ENCODE measurements at regions not wholly inside any gene's neighbourhood (a gene's known extent, or its start where the extent isn't known, plus 50 kb on each side); places are given as distances from the start of the nearest gene placed in this dataset.

DNA sequence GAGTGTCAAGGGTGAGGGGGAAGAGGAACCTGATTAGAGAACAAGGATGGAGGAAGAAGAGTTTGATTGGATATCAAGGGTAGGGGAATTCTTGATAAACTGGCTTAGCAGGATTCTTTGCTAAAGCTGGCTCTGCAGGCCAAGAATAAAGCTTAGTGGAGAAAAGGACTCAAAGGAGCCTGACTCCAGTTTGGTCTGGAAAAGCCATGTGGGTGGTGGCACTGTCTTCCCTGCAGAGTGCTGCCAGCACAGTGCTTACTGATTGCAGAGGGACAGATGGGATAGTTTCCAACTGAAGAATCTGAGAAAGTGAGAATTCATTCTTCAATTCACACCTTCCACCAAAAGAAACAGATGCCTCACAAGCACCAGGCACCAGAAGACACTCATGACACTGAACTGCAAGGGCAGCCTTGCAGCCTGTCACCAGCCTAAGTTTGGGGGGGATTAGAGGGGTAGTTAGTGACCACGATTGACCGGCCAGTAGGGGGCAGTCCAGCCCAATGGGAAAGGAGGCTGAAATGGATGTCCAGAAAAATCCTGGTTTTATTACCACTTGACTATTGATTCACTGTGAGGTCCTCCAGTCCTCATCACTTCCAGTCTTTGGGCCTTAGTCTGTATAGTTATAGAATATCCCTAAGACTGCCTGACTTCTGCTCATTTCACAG, 334.5 kb downstream of the SMAD2 start:
- DNase-seq (ENCODE audit: low read depth) = no peak

DNA sequence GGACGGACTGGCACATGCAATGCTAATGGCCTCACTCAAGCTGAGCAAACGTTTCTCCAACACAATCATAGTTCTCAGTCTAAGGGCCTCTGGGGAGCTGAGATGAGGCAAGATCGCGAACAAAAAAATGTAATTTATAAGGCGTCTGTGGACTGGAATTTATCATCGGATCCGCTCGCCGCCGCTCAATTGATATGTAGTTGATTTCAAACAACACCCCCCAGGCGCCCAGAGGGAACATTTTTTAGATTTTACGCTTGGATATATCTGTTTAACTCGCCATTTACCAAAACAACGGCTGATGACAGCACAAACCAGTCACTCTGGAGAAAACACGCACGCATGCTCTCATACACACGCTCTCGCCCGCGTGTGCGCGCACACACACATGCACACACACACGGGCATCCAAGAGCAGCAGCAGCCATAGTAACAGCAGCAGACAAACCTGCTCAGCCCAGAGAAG, 335.8 kb downstream of the SMAD2 start:
- no peak for DNase-seq (ENCODE audit: low read depth)

DNA sequence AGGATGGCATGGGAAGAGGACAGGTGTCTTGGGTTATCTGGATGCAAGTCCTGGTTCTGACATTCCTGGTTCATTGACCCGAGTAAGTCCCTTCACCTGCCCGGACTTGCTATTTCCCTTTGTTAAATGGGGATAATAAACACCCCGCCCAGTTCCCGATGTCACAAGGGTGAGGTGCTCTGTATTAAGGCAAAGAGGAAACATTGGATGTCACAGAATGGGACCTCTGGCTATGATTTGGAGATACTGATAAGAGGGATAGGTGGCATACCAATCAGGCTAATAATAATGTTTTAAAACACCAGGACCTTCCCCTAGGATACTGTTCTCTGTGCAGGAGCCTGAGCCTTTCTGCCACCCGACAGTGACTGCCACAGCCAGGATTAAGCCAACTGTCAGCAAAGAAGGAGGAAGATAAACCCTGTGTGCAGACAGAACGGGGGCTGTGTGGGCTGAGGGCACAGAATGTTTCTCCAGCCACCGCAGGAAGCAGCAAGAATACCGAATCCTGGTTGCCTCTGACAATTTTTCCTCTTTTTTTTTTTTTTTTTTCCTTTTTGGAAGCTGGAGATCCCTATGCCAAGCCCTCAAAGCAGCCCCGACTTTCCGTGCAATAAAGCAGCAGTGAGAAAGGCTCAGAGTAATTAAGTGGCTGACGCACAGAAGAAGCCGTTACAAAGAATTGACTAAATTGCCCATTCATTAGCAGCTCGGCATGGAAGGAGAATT, 336.6 kb downstream of the SMAD2 start:
- DNase-seq (ENCODE audit: low read depth) = no peak

DNA sequence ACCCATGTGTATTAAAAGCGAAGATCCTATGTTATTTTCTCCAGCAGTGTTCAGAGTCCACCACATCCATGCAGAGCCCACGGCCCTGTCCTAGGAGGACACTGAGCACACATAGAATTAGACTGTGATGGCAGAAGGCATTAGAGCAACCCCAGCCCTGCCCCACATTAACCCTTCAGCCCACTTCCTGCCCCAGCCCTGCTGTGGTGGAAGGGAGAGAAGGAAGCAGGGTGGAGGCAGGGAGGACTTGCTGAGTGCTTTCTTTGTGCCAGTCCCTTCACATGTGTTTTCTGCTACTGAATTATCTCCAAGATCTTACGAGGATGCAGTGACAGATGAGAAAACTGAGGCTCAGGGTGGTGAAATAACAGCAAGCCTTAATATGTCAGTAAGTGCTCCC, 339.0 kb downstream of the SMAD2 start:
- no peak for DNase-seq (ENCODE audit: low read depth)

DNA sequence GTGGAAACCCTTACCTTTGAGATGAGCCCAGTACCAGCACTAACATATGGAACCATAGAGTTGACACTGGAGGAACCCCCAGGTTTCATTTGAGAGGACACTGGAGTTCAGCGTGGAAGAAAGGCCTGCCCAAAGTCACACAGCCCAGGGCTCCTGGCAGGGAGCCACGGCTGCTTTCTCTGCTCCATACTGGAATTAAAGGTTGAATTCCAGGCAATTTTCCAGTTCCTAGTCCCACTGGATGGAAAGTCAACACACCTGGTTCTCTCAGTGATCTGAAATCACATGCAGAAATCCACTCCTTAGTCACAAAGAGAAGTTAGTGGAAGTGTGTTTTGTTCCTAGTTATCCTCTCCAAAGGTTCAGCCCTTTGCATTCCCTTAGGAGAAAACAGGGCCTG, 336.1 kb upstream of the SKOR2 start:
- DNase-seq (ENCODE audit: low read depth) = no peak

DNA sequence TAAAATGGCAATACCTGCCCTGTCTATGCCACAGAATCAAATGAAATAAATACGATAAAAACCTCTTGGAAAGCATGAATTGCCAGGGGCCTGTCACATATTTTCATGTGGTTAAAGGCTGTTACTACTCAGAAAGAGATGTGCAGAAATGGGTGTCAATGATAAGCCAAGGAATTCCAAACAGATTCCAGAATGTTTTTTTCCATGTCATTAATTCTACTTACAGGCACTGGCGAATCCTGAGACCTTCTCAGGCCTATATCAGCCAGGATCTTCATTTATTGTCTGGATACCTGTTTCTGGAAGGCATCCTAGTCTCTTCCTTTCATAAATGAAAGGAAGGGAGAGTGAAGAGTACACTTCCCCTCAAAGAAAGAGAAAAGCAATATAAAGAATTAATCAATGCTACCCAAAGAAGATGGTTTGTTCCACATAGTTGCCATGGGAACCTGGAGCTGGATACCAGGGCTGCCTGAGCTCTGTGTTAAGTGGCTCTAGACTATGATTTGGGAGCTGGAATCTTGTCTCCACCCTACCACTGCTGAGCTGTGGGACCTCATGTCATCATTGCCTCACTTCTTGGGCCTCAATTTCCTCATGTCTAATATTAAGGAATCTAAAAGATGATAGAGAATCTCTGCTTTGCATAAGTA, 335.1 kb upstream of the SKOR2 start:
- no peak for DNase-seq (ENCODE audit: low read depth)

DNA sequence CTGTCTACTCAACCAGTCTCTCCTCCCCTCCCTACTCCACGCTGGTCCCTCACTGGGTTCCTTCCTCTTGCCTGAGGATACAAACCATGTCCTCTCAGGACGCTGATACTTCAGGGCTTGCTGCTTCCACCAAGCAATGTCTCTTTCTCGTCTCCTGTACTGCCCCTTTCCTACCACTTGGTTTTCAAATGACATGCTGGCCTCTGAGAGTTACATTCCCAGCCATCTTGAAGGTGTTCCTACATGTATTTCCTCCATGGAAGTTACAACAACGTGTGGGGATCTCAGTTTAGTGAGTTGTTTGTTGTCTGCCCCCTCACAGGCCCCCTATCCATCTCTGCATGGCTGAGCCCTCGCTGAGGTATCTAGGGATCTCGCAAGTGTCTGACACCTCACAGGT, 334.5 kb upstream of the SKOR2 start:
- no peak for DNase-seq (ENCODE audit: low read depth)

DNA sequence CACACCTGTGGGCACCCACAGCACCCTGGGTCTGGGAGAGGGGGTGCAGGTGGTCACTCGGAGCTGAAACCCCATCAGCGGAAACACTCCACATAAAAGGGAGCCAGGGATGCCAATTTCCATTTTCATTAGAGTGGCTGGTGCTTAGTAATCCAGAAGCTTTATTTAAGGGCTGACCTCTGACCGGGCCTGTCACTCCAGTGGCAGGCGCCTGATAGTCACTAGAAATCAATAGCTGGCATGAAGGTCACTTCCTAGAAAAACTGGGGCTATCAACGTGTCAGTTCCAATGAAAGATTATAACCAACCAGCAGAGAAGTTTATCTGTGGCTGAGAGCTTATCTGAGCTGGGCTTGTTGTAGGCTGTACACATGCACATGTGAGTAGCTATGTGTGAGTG, 333.7 kb upstream of the SKOR2 start:
- no peak for DNase-seq (ENCODE audit: low read depth)

DNA sequence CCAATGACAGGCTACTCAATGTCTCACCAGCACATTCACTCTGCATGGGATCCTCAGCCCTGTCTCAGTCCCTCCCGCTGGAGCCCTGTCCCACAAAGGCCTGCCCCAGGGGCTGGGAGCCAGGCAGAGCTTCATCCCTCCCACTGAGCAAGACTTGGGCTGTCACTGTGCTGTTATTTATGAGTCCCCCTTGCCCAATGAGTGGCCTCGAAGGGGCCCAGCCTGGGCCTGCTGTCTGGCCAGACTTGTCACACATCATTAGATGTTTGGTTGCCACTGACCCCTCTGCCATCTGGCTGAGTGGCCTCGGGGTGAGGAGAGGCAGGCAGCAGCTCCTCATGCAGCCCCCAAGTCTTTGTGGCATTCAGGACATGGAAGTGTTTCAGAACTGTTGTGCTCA, 330.6 kb upstream of the SKOR2 start:
- DNase-seq (ENCODE audit: low read depth) = no peak

DNA sequence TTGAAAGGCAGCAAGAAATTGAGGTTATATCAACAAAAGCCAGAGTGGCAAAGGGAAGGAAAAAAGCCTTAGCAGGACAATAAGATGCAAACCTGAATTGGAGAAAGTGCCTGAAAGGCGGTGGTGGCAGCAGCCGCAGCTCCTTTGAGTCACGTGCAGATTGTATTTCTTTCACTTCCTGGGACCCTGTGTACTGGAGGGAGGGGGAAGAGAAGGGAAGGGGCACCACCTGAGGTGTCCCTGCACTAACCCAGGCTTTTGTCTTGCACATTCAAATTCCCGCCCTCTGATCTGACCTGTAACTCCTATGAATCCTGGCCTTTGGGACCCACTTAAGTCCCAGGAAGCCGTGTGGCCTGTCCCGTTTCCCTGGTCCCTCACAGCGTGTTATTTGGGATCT, 326.1 kb upstream of the SKOR2 start:
- no peak for DNase-seq (ENCODE audit: low read depth)

DNA sequence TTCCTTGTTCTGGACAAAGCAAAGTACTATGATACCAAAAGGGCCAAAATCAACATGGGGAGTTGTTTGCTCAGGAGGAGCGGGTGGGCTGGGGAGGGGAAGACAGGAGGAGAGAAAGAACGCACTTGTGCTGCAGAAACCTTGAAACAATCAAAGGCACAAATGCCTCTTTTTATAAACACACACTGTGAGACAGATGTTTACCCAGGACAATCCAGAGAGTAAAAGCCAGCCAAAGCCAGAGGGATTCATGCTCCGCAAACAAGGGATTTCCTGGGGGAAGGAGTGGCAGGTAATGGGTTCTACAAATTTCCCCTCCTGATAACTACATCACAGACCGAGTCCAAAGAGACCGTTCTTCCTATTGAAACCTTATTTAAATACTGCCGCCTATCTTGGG, 323.5 kb upstream of the SKOR2 start:
- DNase-seq (ENCODE audit: low read depth) = no peak

DNA sequence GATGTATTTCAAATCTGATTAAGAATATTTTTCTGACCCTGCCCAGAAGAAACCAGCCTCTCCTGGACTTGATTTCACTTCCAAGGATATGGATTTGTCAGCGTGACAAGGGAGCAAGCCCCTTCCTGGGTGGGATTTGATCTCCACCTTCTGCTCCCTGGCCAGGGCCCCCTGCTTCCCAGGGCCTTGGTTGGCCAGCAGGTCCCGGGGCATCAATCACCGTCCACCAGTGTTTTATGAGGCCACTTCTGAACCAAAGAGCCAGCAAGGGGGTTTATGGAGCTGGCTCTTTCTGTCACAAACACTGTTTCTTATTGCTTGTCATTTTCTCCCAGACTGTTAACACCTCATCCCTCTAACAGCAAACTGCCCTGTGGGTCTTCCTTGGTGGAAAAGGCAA, 320.5 kb upstream of the SKOR2 start:
- DNase-seq (ENCODE audit: low read depth) = no peak

DNA sequence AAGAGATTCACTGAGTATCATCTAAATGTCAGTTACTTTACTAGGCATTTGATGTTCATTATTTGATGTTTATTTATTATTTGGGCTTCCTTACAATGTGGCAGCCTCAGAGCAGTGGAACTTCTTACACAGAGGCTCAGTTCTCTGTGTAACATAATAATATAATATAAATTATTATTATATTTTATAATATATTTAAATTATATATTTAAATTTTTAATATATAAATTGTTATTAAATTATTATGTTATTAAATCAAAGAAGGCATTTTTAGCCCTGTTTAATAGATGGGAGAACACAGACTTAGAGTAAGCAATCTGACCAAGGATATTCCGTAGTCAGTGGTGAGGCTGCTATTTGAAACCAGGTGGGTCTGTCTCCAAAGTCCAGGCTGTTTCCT, 315.3 kb upstream of the SKOR2 start:
- DNase-seq (ENCODE audit: low read depth) = no peak

DNA sequence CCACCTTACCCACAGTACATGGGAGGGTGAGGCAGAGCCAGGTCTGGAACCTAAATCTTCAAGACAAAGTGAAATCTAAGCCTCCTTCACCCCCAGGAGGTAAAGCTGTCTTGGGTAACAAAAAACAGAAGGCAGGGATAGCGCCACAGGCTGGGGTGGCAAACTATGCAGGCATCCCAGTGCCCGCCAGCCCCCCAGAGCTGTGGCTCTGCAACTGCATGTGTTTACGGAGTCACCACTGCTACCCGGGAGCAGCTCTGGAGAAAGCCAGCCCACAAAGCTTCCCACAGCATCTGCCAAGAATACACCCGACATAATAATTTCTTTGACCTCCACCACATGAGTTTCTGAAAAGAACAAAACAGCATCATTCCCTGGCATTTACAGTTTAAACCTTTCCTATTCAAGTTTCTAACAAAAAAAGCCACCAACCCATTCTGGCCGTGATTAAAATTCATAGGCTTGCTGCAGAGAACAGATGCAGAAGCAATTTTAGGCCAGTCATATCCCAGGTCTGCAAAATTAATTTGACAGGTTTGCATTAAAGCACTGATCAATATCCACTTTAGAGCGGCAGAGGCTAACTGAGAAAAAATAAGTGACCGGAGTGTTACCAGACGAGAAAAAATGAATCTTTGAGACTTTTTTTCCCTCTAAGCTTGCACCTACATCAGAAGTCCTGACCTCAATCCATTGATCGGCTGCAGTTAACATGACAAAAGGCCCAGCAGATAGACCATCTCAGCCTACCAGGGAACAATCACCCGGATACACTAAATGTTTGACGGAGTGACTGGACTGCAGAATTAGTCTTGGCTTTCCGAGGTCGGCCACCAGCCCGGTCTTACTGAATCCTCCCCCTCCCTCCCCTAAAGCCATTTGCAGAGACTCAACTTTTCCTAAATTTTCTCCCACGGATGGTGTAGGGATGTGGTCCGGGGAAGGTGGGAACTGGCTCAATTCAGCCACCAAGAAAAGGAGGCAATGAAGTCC, 309.6 kb upstream of the SKOR2 start:
- no peak for DNase-seq (ENCODE audit: low read depth)

DNA sequence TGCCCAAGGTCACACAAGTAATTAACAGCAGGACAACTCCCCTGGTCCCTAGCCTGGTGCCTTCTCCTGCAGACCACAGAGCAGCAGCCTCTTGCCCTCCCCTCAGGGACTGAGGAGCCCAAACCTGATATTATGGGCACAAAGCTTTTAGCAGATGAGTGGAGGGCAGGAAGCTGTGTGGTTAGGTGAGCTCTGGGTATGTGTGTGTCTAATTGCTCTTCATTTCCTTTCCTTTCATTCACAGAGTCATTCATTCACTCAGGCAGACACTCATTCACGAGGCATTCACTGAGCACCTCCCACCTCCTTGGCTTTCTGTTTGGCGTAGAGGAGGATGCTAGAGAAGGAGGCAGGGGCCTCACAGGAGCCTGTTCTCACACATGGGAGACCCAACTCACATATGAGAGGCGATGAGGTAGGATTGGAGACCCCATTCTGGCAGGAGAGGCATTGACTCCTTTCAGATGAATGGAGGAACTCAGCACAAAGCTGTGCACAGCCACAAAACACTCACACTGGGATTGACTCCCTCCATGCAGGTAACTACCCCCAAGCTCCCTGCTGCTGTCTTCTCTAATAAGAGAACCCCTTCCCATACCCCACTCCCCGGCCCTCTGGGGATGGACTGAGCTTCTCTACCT, 306.8 kb upstream of the SKOR2 start:
- DNase-seq (ENCODE audit: low read depth) = no peak

DNA sequence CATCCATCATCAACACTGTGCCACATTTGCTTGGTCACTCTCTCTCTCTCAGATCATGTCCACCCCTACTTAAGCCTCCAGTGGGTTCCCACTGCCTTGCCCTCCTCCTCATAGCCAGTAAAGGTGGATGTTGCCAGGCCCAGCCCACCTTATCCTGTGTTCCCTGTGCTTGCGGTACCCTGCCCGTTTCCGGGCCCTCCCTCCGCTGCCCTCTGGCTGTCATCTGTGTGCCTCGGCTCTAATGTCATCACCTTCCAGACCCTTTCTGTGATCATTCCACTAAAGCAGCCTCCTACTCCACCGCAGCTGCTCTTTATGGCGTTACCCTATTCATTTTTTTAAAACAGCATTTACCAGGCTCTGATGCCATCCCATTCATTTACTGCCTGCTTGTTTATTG, 305.7 kb upstream of the SKOR2 start:
- DNase-seq (ENCODE audit: low read depth) = no peak

DNA sequence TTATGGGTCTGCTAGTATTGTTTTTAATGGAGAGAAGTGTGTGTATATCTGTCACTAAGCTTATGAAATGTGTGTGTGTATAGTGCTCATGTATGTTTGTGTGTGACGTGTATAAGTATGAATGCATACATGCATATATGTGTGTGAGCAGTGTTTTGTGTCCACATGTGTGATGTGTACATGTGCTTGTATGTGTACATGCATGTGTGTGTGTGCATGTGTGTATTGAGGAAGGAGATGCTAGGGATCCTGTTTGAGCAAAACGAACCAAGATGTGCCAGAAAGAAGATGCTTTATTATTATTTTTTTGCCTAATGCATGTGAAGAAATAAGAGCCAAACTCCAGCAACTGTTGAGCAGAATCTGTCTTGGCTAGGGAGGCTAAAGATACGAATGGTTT, 301.3 kb upstream of the SKOR2 start:
- DNase-seq (ENCODE audit: low read depth) = no peak

DNA sequence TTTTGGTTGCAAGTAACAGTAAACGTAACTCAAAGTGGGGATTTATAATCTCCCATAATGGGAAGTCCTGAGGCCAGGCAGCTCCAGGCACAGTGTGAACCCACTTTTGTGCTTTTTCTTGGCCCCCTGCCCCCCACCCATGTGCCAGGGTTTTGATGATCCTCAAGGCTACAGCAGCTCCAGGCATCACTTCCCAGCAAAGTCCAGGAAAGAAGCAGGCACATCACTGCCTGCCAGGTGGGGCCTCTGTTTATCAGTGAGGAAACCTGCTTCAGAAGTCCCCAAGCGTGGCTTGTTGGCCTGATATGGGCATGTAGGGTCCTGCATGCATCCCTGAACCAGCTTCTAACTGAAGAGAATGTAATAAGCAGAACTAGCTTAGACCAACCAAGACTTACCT, 299.2 kb upstream of the SKOR2 start:
- DNase-seq (ENCODE audit: low read depth) = no peak

DNA sequence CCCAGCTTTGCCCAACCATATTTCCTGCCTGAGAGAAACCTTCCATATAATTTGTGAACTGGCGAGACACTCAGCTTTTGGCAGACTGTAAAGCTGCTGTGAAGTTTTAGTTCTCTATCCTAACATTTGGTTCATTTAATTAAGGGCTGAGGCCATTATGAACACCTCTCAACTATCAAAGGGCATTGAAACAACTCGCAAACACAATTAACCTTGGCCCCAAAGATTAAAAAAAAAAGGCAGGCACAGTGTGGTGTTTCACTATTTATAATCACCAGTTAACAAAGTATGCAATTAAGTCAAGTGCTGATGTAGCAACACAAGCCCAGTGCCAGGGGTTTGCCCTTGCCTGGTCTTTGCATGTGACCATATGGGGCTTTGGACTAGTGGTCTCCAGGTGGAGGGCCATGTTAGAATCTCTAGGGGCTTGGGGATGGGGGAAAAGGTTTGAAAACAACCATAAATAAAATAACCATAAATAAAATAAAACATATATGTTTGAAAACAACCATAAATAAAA, 297.6 kb upstream of the SKOR2 start:
- no peak for DNase-seq (ENCODE audit: low read depth)

DNA sequence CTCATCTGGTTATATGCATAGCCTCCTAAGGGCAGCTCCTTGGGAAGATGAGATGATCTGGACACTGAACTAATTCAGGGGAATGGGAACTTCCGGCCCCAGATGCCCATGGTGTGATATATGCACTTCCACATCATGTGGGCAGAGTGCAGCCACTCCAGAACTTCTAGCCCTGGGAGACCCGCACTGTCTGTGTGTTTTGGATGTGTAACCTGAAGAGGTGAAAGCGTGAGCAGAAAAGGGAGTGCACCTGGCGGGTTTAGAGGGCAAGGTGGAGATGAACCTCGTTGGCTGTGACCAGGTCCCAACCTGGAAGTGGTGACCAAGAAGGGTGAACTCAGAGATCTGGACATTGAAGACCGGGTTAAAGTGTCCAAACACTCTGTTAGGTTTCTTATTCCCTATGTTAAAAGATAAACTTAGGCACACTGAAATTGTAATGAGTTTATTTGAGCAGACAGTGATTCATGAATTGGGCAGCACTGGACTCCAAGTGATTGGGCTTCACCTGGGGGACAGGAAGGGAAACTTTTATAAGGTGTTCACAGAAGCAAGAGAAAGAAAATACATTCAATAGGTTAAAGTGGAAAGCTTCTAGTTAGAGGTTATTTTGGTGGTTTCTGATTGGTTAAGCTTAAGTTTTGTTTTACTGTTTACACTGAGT, 296.2 kb upstream of the SKOR2 start:
- DNase-seq (ENCODE audit: low read depth) = no peak

DNA sequence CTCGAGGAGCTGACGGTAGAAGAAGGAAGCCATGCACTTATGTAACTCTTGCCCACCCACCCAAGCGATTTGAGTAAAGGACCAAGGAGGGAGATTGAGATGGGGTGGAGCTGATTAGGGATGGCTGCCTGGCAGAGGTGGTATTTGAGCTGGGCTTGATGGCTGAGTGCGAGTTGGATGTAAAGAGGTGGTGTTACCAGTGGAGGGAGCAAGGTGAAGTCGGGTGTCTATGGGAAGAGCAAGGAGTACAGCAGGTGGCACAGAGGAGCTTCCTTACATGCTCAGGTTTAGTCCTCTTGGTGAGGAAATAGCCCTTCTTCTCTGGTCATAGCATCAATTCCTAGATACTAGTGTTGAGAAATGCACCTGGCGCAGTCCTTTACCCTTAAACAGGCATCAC, 294.2 kb upstream of the SKOR2 start:
- DNase-seq (ENCODE audit: low read depth) = no peak

Data from HS-27A (cell line).